Right lobe of liver (tissue), 4 donors: ENCODE measurements at regions not wholly inside any gene's neighbourhood (a gene's known extent, or its start where the extent isn't known, plus 50 kb on each side); places are given as distances from the start of the nearest gene placed in this dataset.

Experiments used
- POLR2A ChIP-seq: fragments of 450-650 bp; IDR thresholded peaks from one replicate; pipeline ENCODE4 v1.6.1; 2017; ENCODE audit warnings: antibody characterized with exemption, mild to moderate bottlenecking
- TF ChIP-seq, protein P1 (sequence below), 4 donors: fragments of 200-600 bp in 3 of 4; fragments of 450-650 bp in 1 of 4; IDR thresholded peaks; one replicate each; pipeline versions ENCODE4 v1.5.1 to v1.8.0; 2016 to 2022; ENCODE audit warnings: antibody characterized with exemption in 4 of 4, mild to moderate bottlenecking in 2 of 4
- donor health status: DM: no; HTN: no; CAD: no.
- donor health status: DM: no; HTN: no; CAD: no.
- donor health status: DM: no; HTN: yes; CAD: no.

DNA sequence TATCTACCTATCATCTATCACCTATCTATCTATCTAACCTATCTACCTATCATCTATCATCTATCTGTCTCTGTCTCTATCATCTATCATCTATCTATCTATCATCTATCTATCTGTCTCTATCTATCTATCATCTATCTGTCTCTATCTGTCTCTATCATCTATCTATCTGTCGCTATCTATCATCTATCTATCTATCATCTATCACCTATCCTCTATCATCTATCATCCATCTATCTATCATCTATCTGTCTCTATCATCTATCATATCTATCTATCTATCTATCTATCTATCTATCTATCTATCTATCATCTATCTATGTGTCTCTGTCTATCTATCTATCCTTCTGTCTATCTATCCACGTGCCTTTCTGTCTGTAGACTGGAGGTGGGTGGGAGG lies 59.5 kb upstream of the FAM20C start:
- TF ChIP-seq POLR2A: no peak
- TF ChIP-seq, protein P1, sequence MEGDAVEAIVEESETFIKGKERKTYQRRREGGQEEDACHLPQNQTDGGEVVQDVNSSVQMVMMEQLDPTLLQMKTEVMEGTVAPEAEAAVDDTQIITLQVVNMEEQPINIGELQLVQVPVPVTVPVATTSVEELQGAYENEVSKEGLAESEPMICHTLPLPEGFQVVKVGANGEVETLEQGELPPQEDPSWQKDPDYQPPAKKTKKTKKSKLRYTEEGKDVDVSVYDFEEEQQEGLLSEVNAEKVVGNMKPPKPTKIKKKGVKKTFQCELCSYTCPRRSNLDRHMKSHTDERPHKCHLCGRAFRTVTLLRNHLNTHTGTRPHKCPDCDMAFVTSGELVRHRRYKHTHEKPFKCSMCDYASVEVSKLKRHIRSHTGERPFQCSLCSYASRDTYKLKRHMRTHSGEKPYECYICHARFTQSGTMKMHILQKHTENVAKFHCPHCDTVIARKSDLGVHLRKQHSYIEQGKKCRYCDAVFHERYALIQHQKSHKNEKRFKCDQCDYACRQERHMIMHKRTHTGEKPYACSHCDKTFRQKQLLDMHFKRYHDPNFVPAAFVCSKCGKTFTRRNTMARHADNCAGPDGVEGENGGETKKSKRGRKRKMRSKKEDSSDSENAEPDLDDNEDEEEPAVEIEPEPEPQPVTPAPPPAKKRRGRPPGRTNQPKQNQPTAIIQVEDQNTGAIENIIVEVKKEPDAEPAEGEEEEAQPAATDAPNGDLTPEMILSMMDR (IDR thresholded peaks at IDR 0.05): no peak
